ENCODE measurements at regions not wholly inside any gene's neighbourhood (a gene's known extent, or its start where the extent isn't known, plus 50 kb on each side); places are given as distances from the start of the nearest gene placed in this dataset.

DNA sequence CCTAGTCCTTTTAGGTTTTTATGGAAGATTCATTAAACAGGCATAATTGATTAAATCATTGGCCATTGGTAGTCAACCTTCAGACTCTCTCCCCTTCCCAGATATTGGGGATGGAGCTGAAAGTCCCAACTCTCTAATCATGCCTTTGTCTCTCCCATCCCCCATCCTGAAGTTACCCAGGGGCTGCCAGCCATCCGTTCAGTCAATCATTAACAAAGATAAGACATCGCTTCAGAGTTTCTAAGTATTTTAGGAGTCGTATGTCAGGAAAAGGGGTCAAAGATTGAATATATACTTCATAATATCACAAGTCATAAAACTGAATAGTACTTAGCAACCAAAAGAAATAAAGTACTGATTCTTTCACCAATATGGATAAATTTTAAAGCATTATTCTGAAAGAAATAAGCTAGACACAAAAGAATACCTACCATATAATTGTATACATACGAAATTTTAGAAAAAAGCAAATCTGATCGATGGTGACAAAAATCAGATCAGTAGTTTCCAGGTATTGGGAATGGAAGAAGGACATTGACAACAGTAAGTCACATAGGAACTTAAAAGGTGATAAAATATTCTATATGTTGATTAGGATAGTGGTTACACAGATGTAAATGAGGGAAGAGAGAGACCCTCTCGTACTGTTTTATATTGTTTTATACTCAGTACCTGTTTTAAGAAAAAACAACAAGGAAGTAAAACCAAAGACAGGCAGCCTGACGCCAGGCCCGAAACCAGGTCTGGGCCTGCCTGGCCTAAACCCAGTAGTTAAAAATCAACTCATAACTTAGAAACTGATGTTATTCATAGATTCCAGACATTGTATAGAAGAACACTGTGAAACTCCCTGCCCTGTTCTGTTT lies 414.4 kb downstream of the DAD1 start:
- no peak for DNase-seq (ENCODE audit: low spot score)
- no peak overlapping the region for H3K4me3 Mint-ChIP-seq (ENCODE audit: unreplicated experiment)
- no peaks in the 10 kb centered on the region for H3K36me3 Mint-ChIP-seq (ENCODE audit: low read depth)
- H3K9me3 Mint-ChIP-seq (ENCODE audit: low read depth): no peaks in the 10 kb centered on the region
- H3K4me1 Mint-ChIP-seq (ENCODE audit: low read depth): peaks cover 21% of the 10 kb centered on the region
- H3K27ac Mint-ChIP-seq (ENCODE audit: unreplicated experiment): peak overlapping the region; percentile 65
- no peaks in the 10 kb centered on the region for H3K27me3 Mint-ChIP-seq (ENCODE audit: low read depth)
- no peak for TF ChIP-seq CTCF (IDR thresholded peaks at IDR 0.05)

GRCh38 chr14:22168092-22168955 lies 420.7 kb downstream of the DAD1 start:
- H3K36me3 Mint-ChIP-seq (ENCODE audit: low read depth): no peaks in the 10 kb centered on the region
- H3K9me3 Mint-ChIP-seq (ENCODE audit: low read depth): no peaks in the 10 kb centered on the region
- peak; percentile 56 for TF ChIP-seq CTCF (IDR thresholded peaks at IDR 0.05)
- H3K4me1 Mint-ChIP-seq (ENCODE audit: low read depth): peaks cover 4% of the 10 kb centered on the region
- DNase-seq (ENCODE audit: low spot score): no peak
- no peak overlapping the region for H3K27ac Mint-ChIP-seq (ENCODE audit: unreplicated experiment)
- peaks cover 14% of the 10 kb centered on the region for H3K27me3 Mint-ChIP-seq (ENCODE audit: low read depth)
- H3K4me3 Mint-ChIP-seq (ENCODE audit: unreplicated experiment): no peak overlapping the region

DNA sequence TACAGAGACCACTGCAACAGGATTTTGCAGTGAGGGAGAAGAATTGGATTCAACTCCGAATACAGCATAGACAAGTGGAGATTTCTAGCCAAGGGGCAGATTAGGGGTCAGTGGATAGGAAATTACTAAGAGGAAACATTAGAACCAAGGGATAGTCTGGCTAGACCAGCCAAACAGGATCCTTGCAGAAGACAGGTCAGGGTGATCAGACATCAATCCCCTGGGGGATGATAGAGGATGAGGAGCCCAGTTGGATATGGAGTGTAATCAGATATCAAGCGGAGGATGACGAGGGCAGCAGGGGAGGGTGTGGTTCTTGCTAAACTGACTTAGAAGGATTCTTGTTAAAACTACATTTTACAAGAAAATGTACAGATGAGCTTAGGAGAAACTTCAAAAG lies 424.4 kb downstream of the DAD1 start:
- H3K4me3 Mint-ChIP-seq (ENCODE audit: unreplicated experiment): no peak overlapping the region
- no peak for DNase-seq (ENCODE audit: low spot score)
- H3K36me3 Mint-ChIP-seq (ENCODE audit: low read depth): no peaks in the 10 kb centered on the region
- no peak for TF ChIP-seq CTCF (IDR thresholded peaks at IDR 0.05)
- H3K27me3 Mint-ChIP-seq (ENCODE audit: low read depth): peaks cover 16% of the 10 kb centered on the region
- H3K4me1 Mint-ChIP-seq (ENCODE audit: low read depth): peaks cover 4% of the 10 kb centered on the region
- H3K9me3 Mint-ChIP-seq (ENCODE audit: low read depth): no peaks in the 10 kb centered on the region
- no peak overlapping the region for H3K27ac Mint-ChIP-seq (ENCODE audit: unreplicated experiment)

DNA sequence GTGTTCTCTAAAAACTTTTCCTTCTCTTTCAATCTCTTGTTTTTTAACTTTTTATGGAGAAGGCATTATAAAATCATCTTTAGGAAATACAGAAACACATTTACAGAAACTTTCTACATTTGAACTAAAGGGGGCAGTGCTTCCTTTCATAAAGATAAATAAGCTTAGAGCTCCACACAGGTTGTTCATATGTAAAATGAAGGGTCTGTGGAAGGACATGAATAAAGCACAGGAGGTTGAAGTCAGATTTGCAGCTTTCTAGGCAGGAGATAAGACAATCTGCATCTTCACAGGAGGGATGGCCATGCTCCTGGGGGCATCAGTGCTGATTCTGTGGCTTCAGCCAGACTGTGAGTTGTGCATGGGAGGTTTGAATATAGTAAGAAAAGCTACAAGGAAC lies 426.0 kb downstream of the DAD1 start:
- Mint-ChIP-seq H3K9me3 (ENCODE audit: low read depth) (no peaks in the 10 kb centered on the region), H3K36me3 (ENCODE audit: low read depth) (no peaks in the 10 kb centered on the region), H3K27ac (ENCODE audit: unreplicated experiment) (no peak overlapping the region), H3K4me3 (ENCODE audit: unreplicated experiment) (no peak overlapping the region), H3K27me3 (ENCODE audit: low read depth) (peaks cover 21% of the 10 kb centered on the region), H3K4me1 (ENCODE audit: low read depth) (peaks cover 4% of the 10 kb centered on the region)
- DNase-seq (ENCODE audit: low spot score): no peak
- peak; percentile 76 for TF ChIP-seq CTCF (IDR thresholded peaks at IDR 0.05)

DNA sequence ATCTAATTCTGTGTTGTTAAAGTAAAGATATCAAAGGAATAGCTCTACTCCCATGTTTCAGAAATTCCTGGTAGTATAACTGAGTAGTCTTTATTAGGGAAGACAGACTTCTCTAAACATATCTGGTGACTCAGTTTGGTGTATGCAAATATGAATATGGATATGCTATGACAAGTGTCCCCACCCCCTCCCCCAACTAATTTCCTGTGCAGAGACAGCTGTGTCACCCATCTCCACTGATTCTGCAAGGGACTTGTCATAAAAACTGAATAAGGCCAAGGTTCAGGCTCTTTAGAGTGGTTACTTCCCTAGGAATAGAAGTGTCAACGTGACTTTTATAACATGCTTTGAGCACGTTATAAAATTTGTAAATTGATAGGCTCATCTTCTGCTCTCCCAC lies 429.1 kb downstream of the DAD1 start:
- H3K4me1 Mint-ChIP-seq (ENCODE audit: low read depth): peaks cover 4% of the 10 kb centered on the region
- TF ChIP-seq CTCF (IDR thresholded peaks at IDR 0.05): no peak
- no peak overlapping the region for H3K4me3 Mint-ChIP-seq (ENCODE audit: unreplicated experiment)

More for the DNA sequence above, 429.1 kb downstream of the DAD1 start:
- no peak for DNase-seq (ENCODE audit: low spot score)
- H3K9me3 Mint-ChIP-seq (ENCODE audit: low read depth): no peaks in the 10 kb centered on the region
- H3K27ac Mint-ChIP-seq (ENCODE audit: unreplicated experiment): no peak overlapping the region
- H3K36me3 Mint-ChIP-seq (ENCODE audit: low read depth): no peaks in the 10 kb centered on the region
- peaks cover 19% of the 10 kb centered on the region for H3K27me3 Mint-ChIP-seq (ENCODE audit: low read depth)
